GM18502 (cell line): ENCODE measurements at regions not wholly inside any gene's neighbourhood (a gene's known extent, or its start where the extent isn't known, plus 50 kb on each side); places are given as distances from the start of the nearest gene placed in this dataset.

Experiments
- ATAC-seq: cut with Tn5 transposase; IDR thresholded peaks from one replicate; pipeline ENCODE4 v1.9.1; 2021; ENCODE audit warnings: mild to moderate bottlenecking; ENCODE audit not compliant: unreplicated experiment, poor library complexity

DNA sequence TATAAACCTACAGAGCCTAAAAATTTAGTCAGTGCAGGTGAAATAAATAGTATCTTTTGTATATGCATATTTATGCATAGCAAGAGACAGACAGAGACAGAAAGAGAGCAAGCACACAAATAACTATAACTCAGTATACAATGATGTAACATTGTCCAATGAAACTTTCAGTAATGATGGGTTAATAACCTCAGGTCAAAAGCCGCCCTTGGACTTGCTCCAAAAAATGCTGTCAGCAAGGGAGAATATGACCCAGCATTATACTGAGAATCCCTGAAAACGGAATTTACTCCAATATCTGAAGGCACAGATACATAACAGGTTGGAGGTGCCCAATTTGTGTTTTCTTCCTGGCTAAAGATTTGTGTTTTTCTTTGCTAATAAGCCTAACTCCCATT lies 590.6 kb upstream of the NOX3 start:
- no peak for ATAC-seq

DNA sequence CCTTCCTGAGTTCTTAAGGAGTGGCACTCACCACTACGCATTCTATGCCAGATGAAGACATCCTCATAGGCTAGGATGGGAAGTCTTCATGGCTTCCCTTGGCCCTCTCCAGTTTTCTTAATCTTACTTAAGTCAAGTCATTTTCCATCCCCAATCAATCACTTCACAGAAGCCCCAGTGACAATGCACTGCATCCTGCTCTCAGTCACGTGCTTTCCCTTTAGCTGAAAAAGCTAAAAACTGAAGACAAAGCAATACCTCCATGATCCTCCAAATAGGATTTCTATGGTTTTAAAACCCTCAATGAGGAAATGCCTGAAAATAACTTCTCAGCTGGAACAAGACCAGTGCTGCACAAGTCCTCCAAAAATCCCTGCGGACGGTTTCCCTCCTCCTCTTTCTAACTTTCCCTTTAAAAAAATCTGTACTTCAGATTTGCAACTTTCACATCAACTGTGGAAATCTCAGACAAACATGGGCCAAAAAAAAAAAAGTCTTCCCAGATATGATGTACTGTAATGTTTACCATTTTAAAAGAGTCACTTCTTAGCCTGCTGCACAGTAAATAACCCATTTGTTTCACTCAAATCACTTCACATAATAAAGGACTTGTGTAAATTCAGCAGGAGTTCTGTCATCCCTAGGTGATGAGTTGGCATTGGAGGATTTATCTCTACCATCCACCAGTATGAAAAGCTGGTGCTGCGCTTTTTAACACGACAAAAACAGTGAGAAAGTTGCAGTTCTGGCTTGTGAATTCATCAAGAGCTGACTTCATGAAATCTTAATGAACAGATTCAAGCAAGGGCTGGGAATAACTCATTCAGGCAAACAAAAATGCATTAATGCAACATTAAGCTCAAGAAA lies 590.0 kb upstream of the NOX3 start:
- no peak for ATAC-seq

GRCh38 chr6:156033598-156033997 lies 578.0 kb upstream of the NOX3 start:
- no peak for ATAC-seq

DNA sequence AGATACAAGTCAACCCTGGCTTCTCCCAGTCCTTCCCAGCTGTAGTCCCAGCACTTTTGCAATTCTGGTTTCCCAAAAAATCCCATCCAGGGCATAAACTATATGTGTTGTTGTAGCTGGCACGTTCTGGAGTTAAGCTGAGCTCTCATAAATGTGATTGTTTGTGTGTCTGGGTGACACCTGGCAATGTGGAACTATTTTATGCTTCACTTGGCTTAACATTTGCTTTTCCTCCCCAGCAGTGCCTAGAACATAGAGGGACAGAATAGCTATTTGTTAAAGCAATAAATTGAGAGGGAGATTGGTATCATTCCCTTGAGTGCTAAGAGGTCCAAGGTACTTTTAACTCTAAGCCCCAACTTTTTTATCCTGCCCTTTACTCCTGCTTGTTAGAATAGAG lies 575.9 kb upstream of the NOX3 start:
- no peak for ATAC-seq

- ATAC-seq = no peak
These were observed 574.4 kb upstream of the NOX3 start for GRCh38 chr6:156030053-156030452.

DNA sequence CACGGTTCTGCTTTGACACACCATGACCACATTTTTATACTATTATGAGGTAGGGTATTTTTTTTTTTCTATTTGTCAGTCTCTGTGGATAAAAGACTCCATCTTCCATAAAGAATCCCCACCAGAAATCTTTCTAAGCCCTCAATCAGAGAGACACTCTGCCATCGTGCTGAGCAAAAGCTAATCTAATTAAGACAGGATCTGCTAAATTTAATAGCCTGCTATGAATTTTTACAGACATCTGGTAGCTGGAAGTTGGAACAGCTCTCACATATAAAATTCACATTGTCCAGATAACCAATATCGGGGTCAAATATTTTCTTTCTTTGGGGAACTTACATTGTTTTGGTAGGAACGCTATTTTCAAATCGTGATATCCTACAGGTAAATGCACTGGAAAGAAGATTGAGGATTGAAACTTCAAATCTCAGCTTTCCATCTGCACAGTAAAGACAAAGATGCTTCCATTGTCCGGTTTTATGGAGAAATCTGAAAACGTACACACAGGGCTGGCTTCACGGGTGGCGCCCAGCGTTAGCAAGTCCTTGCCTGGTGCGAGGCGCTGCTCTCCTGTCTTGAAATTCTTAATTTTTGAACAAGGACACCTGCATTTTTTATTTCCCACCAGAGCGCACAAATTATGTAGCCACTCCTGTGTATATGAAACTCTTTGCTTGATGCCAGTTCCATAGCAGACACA lies 573.8 kb upstream of the NOX3 start:
- ATAC-seq = no peak

- no peak for ATAC-seq
These were observed 572.9 kb upstream of the NOX3 start for GRCh38 chr6:156028335-156029131.

DNA sequence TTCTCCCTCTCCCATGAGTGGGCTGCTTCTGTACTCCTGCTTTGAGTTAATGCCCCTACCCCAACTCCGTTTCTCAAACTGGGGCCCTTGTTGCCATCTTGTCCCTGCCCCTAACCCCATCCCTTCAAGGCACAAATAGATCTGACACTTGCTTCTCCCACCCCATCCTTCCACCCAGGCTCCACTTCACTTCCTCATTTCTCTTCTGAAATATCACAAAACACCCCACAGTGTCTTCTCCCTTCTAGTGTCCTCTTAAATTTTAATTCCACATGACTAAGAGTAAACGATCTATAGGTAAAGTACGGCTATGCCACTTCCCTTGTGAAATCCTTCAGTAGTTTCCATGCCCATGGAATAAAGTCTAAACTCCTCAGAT lies 571.6 kb upstream of the NOX3 start:
- no peak for ATAC-seq

DNA sequence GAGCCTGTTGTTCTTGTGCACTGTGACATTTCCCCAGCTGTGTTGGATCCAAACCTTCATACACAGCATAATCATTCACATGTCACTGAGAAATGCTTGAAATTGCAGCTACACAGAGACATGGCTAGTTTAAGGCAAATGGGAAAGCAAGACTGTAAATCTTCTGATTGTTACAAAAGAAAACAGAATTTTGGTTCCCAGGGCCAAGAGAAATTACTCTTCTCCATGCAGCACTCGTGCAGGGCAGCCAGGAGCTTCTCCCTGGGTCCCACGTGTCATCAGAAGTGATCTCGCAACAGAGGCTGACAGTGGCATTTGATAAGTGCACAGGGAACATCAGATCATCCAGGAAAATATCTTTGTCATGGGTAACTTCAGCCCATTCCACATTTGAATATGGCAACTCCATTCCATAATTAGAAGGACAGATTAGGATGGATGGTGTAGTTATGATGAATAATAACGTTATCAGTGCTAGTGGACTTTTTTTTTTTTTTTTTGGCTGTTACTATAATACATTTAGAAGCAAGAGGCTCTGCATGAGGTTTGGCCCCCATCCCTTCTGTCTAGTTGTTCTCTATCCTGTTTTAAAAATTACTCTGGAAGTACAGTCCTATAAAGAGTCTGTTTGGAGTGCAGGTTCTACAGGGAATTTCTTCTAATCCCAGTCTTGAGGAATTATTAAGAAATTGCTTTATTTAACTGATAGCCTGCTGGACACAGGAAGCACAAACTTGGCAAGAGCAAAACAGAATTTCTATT lies 571.0 kb upstream of the NOX3 start:
- no peak for ATAC-seq

DNA sequence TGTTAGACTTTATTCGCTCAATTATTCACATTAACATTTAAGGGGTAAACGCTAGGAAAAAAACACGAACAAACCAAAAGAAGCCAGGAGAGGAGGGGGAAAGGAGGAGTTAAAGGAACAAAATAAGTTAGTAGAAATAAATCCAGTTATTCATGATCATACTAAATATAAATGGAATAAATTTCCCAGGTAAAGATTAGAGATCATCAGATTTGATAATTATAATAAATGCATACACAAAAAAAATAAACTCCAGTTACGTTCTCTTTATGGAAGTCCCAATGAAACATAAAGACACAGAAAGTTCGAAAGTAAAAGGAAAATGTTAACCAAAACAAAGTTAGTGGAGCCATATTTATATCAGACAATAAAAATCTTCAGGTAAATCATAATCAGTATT lies 568.7 kb upstream of the NOX3 start:
- ATAC-seq = no peak

GRCh38 chr6:156021746-156022396 lies 566.2 kb upstream of the NOX3 start:
- no peak for ATAC-seq

GRCh38 chr6:156017838-156018237 lies 562.2 kb upstream of the NOX3 start:
- no peak for ATAC-seq

DNA sequence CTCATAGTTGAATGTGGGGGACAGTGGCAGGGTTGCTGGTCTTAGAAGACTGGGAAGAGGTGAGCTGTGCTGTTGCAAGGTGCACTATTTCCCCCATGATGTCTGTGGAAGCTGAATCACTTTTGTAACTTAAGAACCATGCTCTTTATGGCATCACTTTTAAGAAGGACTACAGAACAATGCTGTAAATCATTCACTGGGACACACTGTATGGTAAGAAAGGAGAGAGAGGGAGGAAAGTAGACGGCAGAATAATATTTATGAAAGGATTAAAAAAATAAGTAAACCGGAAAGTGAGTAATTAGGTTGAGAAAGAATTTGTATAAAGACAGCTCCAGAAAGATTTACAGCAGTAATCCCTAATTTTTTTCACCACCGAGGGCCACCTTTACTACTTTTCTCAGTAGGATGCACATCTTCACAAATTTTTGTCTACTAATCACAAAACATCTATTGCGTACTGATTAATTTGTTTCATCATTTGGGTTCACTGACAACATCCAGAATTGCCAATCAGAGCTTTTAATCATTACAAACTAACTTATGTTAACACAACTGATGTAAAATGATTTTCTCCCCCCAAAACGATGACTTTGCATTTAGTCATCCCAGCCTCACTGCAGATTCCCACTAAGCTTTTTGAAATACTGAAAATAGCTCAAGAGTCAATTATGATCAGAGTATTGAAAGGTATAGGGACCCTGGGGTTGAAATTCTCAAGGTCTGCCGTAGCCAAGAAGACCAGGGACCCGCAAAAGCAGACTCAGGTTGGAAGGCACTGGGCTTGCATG lies 560.7 kb upstream of the NOX3 start:
- no peak for ATAC-seq

DNA sequence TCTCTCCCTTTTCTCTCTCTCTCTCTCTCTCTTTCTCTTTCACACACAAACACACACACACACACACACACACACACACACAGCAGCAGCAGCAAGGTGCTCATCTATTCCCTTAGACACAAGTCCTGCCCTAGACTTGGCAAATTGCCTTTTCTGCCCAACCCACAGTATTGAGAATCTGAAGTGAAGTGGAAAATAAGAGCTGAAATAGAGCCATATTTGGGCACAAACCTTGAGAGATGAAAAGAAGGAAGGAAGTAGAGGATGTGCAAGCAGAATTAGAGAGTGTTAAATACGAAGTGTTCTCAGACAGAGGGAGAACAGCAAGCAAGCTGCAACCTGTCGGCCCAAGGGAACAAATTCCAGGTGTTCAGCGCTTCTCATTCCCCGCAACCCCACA lies 557.5 kb upstream of the NOX3 start:
- no peak for ATAC-seq

DNA sequence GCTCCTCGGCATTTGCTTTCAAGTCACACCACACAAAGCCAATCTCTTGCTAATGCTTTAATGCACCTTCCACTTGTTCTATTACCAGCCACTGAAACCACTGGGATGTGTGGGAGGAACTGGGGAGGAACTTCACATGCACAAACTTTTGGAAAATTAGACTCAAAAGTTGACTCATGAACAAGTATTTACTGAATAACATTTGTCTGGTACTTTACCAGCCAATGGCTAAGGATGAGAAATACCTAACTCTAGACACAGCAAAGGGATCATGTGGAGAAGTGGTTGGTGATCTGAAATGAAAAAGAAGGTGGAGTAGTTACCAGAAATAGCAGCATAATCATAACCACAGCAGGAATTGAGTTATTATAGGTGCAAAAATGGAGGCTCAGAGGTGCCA lies 554.0 kb upstream of the NOX3 start:
- ATAC-seq = no peak

DNA sequence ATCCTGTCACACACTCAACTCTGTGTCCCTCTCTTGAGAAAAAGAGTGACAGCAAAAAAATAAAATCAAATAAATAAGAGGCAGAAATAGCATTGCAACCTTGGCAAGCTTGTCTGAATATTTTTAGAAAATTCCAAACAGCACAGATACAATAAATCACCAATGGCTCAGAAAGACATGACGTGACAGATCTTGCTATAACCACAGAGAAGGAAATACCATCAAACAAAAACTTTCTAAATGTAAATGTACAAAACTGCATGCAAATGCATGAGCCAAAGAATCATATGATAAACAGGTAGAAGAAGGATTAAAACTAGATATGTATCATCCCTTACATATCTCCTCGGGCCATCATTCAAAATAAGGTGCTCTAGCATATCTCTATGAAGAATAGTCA lies 549.2 kb upstream of the NOX3 start:
- ATAC-seq = no peak

GRCh38 chr6:155996151-155996550 lies 540.5 kb upstream of the NOX3 start:
- no peak for ATAC-seq

DNA sequence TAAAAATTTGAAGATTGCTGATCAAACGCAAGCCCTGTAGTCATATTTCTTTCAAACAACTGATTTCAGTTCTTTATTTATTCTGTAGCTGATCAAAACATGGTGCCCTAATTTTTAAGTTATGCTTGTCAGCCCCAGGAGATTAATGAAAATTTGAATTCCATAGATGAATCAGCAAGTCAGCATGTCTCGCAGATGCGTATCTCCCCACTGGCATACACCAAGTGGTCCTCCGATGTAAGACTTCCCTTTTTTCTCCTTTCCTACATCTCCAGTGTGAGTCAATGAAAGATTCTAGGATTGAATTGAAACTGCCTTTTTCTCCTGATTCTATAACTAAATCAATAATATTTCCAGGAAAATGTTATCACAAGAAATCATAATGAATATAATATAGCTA lies 539.6 kb upstream of the NOX3 start:
- ATAC-seq = no peak

DNA sequence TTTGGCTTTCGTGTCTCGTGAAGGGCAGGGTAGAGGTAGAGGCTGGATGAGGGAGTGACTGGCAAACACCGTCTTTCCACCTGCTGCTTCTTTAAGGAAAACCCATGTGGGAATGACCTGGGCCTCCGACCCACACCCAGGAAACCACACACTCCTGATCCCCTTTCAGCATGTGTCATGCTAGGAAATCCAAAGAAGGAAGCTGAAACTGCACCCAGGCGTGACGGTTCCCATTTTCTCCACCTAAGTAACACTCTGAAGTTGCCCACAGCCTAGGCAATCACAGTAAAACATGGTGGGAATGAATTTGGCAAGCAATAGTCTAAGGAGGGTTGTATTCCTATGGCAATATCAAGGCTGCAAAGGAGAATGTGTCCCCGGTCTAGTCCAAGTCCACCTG lies 538.4 kb upstream of the NOX3 start:
- ATAC-seq = no peak
